Activated CD4-positive, alpha-beta T cell treated with anti-CD3 and anti-CD28 coated beads for 48 hours (primary cell): ENCODE measurements at regions not wholly inside any gene's neighbourhood (a gene's known extent, or its start where the extent isn't known, plus 50 kb on each side); places are given as distances from the start of the nearest gene placed in this dataset.
"Not testable (repeated sequence)": the region's sequence is repeated elsewhere in the genome, so short reads cannot be mapped to it uniquely, and the experiment has no call there.

Experiments
- DNase-seq: peaks from one replicate; pipeline ENCODE4 v3.0.0-alpha.2; 2020

- DNase-seq = no peak
Observed at GRCh38 chr5:110258460-110259216, 467.8 kb downstream of the TMEM232 start.

- no peak for DNase-seq
Observed at GRCh38 chr5:110262749-110263148, 463.7 kb downstream of the TMEM232 start.

GRCh38 chr5:110264661-110265060, 461.8 kb downstream of the TMEM232 start:
- DNase-seq = no peak

- no peak for DNase-seq
Observed at GRCh38 chr5:110265162-110265561, 461.3 kb downstream of the TMEM232 start.

- no peak for DNase-seq
Observed at GRCh38 chr5:110267714-110268113, 458.8 kb downstream of the TMEM232 start.

- no peak for DNase-seq
Observed at GRCh38 chr5:110268283-110268682, 458.2 kb downstream of the TMEM232 start.

GRCh38 chr5:110268985-110269384, 457.5 kb downstream of the TMEM232 start:
- DNase-seq = no peak

- no peak for DNase-seq
Observed at GRCh38 chr5:110269478-110270142, 456.9 kb downstream of the TMEM232 start.

GRCh38 chr5:110275878-110276277, 450.6 kb downstream of the TMEM232 start:
- no peak for DNase-seq

- DNase-seq = not testable (repeated sequence)
Observed at GRCh38 chr5:110278449-110278848, 448.0 kb downstream of the TMEM232 start.

- DNase-seq = not testable (repeated sequence)
Observed at GRCh38 chr5:110284121-110284520, 442.4 kb downstream of the TMEM232 start.

GRCh38 chr5:110288766-110289511, 437.5 kb downstream of the TMEM232 start:
- DNase-seq = no peak

- no peak for DNase-seq
Observed at GRCh38 chr5:110289512-110289810, 437.0 kb downstream of the TMEM232 start.

- DNase-seq = no peak
Observed at GRCh38 chr5:110290542-110290941, 435.9 kb downstream of the TMEM232 start.

- DNase-seq = no peak
Observed at GRCh38 chr5:110294281-110294680, 432.2 kb downstream of the TMEM232 start.

- no peak for DNase-seq
Observed at GRCh38 chr5:110297152-110297670, 429.3 kb downstream of the TMEM232 start.

GRCh38 chr5:110304176-110304575, 422.3 kb downstream of the TMEM232 start:
- no peak for DNase-seq

- DNase-seq = no peak
Observed at GRCh38 chr5:110306650-110307049, 419.8 kb downstream of the TMEM232 start.

- DNase-seq = no peak
Observed at GRCh38 chr5:110309222-110309621, 417.2 kb downstream of the TMEM232 start.

GRCh38 chr5:110316566-110316965, 409.9 kb downstream of the TMEM232 start:
- DNase-seq = not testable (repeated sequence)

- DNase-seq = no peak
Observed at GRCh38 chr5:110321117-110321516, 405.4 kb downstream of the TMEM232 start.

- DNase-seq = no peak
Observed at GRCh38 chr5:110323357-110323756, 403.1 kb downstream of the TMEM232 start.

- DNase-seq = no peak
Observed at GRCh38 chr5:110323832-110324231, 402.6 kb downstream of the TMEM232 start.

- DNase-seq = no peak
Observed at GRCh38 chr5:110324876-110325275, 401.6 kb downstream of the TMEM232 start.
